Effector memory CD8-positive, alpha-beta T cell (primary cell): ENCODE measurements at regions not wholly inside any gene's neighbourhood (a gene's known extent, or its start where the extent isn't known, plus 50 kb on each side); places are given as distances from the start of the nearest gene placed in this dataset.
"Not testable (repeated sequence)": the region's sequence is repeated elsewhere in the genome, so short reads cannot be mapped to it uniquely, and the experiment has no call there.

ENCODE experiments used
- ATAC-seq: fragments of 150-1000 bp; cut with Tn5 transposase; replicated peaks from 2 replicates; pipeline ENCODE4 v1.10.0; 2021; ENCODE audit warnings: mild to moderate bottlenecking, moderate library complexity
- DNase-seq, 3 experiments: peaks; one replicate each; pipeline ENCODE4 v3.0.0; 2021
- H3K27ac Mint-ChIP-seq, 2 donors: one replicate each; pipeline ENCODE4 v1.8.0; 2022; ENCODE audit warnings: mild to moderate bottlenecking in 2 of 2, mixed read lengths in 2 of 2, moderate library complexity in 2 of 2
- H3K27me3 Mint-ChIP-seq, 2 donors: one replicate each; pipeline ENCODE4 v1.8.0; 2022; ENCODE audit warnings: mixed read lengths in 2 of 2
- H3K36me3 Mint-ChIP-seq: one replicate; pipeline ENCODE4 v1.8.0; 2022; ENCODE audit warnings: mild to moderate bottlenecking, moderate library complexity, mixed read lengths; ENCODE audit not compliant: insufficient read depth
- H3K4me1 Mint-ChIP-seq, 2 donors: one replicate each; pipeline ENCODE4 v1.8.0; 2022; ENCODE audit warnings: low read depth in 2 of 2, mixed read lengths in 2 of 2
- H3K4me3 Mint-ChIP-seq, 2 donors: one replicate each; pipeline ENCODE4 v1.8.0; 2022; ENCODE audit warnings: mild to moderate bottlenecking in 2 of 2, mixed read lengths in 2 of 2, moderate library complexity in 2 of 2
- H3K9me3 Mint-ChIP-seq, 2 donors: one replicate each; pipeline ENCODE4 v1.8.0; 2022; ENCODE audit warnings: mixed read lengths in 2 of 2

DNA sequence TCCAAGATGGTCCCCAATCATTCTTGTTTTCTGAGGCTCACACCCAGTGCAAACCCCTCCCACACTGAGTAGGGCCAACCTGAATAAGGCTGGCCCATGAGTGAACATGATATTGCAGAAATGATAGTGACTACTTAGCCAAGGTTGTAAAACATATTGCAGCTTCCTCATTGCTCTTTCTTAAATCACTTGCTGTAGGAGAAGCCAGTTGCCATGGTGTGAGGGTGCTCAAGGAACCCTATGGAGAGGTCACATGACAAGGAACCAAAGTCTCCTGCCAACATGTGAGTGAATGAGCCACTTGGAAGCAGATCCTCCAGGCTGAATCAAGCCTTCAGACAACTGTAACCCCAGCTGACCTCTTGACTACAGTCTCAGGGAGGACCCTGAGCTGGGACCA, 191.4 kb downstream of the RGS9 start:
- Mint-ChIP-seq H3K4me3 (no peak overlapping the region), H3K27ac (no peak overlapping the region), H3K36me3 (no peaks in the 10 kb centered on the region), H3K27me3 (peaks cover 48 to 66% of the 10 kb centered on the region in 2 donors), H3K9me3 (no peaks in the 10 kb centered on the region), H3K4me1 (no peaks in the 10 kb centered on the region)
- ATAC-seq (no peak), DNase-seq (no peak)

GRCh38 chr17:65324611-65325342, 187.6 kb downstream of the RGS9 start:
- ATAC-seq, result no peak
- H3K9me3 Mint-ChIP-seq, result no peaks in the 10 kb centered on the region
- DNase-seq, result no peak
- H3K4me1 Mint-ChIP-seq, result no peaks in the 10 kb centered on the region
- no peak overlapping the region for H3K4me3 Mint-ChIP-seq
- no peaks in the 10 kb centered on the region for H3K36me3 Mint-ChIP-seq
- H3K27me3 Mint-ChIP-seq, result peaks cover 33 to 35% of the 10 kb centered on the region in 2 donors
- H3K27ac Mint-ChIP-seq, result no peak overlapping the region

DNA sequence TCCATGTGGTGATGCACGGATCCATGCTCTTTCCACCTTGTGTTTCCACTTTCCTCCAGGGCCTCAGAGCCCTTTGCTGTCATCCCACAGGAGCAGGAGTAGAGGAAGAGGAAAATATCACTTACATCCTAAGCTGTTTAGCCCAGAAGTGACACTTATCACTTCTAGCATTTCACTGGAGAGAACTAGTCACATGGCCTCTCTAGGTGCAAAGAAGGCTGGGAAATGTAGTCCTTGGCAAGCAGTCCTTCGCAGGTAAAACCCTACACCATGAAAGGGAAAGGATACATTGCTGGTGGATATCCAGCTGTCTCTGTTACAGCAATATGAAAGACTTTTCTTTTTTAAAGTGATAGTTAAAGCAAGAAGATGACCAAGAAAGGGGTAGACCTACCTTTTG, 185.9 kb downstream of the RGS9 start:
- no peaks in the 10 kb centered on the region for H3K9me3 Mint-ChIP-seq
- ATAC-seq, result no peak
- no peak for DNase-seq
- H3K27ac Mint-ChIP-seq, result no peak overlapping the region
- H3K27me3 Mint-ChIP-seq, result peaks cover 33 to 35% of the 10 kb centered on the region in 2 donors
- H3K4me1 Mint-ChIP-seq, result no peaks in the 10 kb centered on the region
- no peak overlapping the region for H3K4me3 Mint-ChIP-seq
- no peaks in the 10 kb centered on the region for H3K36me3 Mint-ChIP-seq

DNA sequence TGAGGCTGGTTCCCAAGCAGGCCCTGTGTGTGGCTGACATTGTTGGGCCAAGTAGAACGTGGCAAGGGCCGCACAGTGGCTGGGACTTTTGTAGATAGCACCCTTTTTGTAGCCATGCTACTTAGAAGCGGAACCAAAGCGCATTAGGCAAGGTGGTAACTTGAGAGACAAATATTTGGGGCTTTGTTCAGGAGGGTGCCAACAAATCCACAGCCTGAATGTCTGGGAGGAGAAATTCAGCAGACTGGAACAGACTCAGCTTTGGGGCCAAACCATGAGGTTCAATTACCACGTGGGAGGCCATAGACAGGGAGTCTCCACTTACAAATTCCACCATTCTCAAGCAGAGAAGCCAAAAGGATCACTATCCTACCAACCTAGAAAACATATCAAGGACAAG, 183.7 kb downstream of the RGS9 start:
- no peak overlapping the region for H3K27ac Mint-ChIP-seq
- peaks cover 38 to 42% of the 10 kb centered on the region in 2 donors for H3K27me3 Mint-ChIP-seq
- DNase-seq, result no peak

GRCh38 chr17:65314212-65314611, 177.0 kb downstream of the RGS9 start:
- peaks cover 49 to 64% of the 10 kb centered on the region in 2 donors for H3K27me3 Mint-ChIP-seq
- no peak for ATAC-seq
- peak overlapping the region in 1 of 2 donors; percentile 1 for H3K27ac Mint-ChIP-seq
- no peaks in the 10 kb centered on the region for H3K9me3 Mint-ChIP-seq
- no peak for DNase-seq
- H3K4me3 Mint-ChIP-seq, result no peak overlapping the region
- H3K36me3 Mint-ChIP-seq, result peaks cover 4% of the 10 kb centered on the region
- H3K4me1 Mint-ChIP-seq, result peaks cover 0 to 6% of the 10 kb centered on the region in 2 donors

More for the DNA sequence above, 183.7 kb downstream of the RGS9 start:
- H3K4me3 Mint-ChIP-seq, result no peak overlapping the region
- H3K36me3 Mint-ChIP-seq, result no peaks in the 10 kb centered on the region
- no peak for ATAC-seq
- peaks cover 0 to 2% of the 10 kb centered on the region in 2 donors for H3K4me1 Mint-ChIP-seq
- no peaks in the 10 kb centered on the region for H3K9me3 Mint-ChIP-seq

GRCh38 chr17:65312718-65313377, 175.7 kb downstream of the RGS9 start:
- H3K4me1 Mint-ChIP-seq, result peaks cover 0 to 6% of the 10 kb centered on the region in 2 donors
- peaks cover 8% of the 10 kb centered on the region for H3K36me3 Mint-ChIP-seq
- ATAC-seq (no peak), DNase-seq (no peak)
- no peak overlapping the region for H3K27ac Mint-ChIP-seq
- H3K4me3 Mint-ChIP-seq, result no peak overlapping the region
- H3K27me3 Mint-ChIP-seq, result peaks cover 63 to 71% of the 10 kb centered on the region in 2 donors
- no peaks in the 10 kb centered on the region for H3K9me3 Mint-ChIP-seq

DNA sequence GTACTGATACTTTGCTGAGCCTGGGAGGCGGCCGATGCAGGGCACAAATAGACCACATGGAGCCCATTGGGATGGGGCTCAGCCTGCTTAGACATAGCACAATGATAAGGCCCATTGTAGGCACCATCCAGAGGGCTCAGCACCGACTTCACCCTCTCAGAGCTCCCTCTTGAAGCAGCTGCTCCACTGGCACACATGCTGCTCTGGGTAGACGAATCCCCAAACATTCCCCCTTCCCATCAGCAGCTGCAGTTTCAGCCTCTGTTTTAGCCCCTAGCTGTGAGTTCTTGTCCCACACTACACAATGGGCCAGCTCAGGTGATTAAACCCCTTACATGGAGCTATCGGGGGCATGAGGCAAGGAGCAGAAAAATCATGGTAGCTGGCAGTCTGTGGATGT, 174.1 kb downstream of the RGS9 start:
- Mint-ChIP-seq H3K27me3 (peaks cover 59 to 65% of the 10 kb centered on the region in 2 donors), H3K36me3 (peaks cover 8% of the 10 kb centered on the region), H3K4me3 (no peak overlapping the region), H3K27ac (no peak overlapping the region), H3K4me1 (peaks cover 0 to 4% of the 10 kb centered on the region in 2 donors), H3K9me3 (no peaks in the 10 kb centered on the region)
- DNase-seq, result no peak
- ATAC-seq, result no peak

DNA sequence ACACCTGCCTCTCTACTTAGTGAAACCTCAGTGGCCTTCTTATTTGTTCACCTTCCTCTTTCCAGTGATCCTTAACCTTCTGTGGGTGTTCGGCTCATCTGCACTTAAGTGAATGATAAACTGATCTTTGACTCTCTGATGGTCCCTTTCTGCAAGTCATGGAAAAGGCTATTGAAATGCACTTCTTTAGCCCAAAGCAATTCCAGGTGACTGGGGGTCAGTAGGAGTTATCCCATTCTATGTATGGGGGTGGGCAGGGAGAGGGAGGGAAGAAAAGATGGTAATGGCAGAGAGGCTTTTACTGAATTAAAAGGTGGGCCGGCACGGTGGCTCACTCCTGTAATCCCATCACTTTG, 170.8 kb downstream of the RGS9 start:
- no peaks in the 10 kb centered on the region for H3K4me1 Mint-ChIP-seq
- no peak overlapping the region for H3K4me3 Mint-ChIP-seq

GRCh38 chr17:65307081-65307960, 170.2 kb downstream of the RGS9 start:
- Mint-ChIP-seq H3K4me3 (no peak overlapping the region), H3K27me3 (peaks cover 62 to 84% of the 10 kb centered on the region in 2 donors), H3K27ac (no peak overlapping the region), H3K9me3 (no peaks in the 10 kb centered on the region), H3K4me1 (no peaks in the 10 kb centered on the region), H3K36me3 (peaks cover 8% of the 10 kb centered on the region)
- no peak for DNase-seq
- ATAC-seq, result no peak

More for the DNA sequence above, 170.8 kb downstream of the RGS9 start:
- Mint-ChIP-seq H3K9me3 (no peaks in the 10 kb centered on the region), H3K36me3 (peaks cover 8% of the 10 kb centered on the region), H3K27ac (no peak overlapping the region), H3K27me3 (peaks cover 62 to 84% of the 10 kb centered on the region in 2 donors)
- DNase-seq (no peak), ATAC-seq (no peak)

DNA sequence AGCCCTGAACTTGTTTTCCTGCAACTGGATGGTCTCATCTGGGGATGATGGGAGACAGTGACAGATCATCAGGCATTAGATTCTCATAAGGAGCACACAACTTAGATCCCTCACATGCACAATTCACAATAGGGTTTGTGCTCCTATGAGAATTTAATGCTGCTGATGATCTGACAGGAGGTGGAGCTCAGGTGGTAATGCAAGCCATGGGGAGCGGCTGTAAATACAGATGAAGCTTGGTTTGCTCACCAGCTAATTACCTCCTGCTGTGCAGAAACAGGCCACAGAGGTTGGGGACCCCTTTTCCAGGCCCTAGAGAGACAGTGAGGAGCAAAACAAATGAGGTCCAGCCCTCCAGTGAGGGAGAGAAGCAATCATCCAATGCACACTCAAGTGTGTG, 168.6 kb downstream of the RGS9 start:
- Mint-ChIP-seq H3K36me3 (peaks cover 4% of the 10 kb centered on the region), H3K4me1 (no peaks in the 10 kb centered on the region), H3K9me3 (no peaks in the 10 kb centered on the region), H3K4me3 (no peak overlapping the region), H3K27me3 (peaks cover 53 to 84% of the 10 kb centered on the region in 2 donors), H3K27ac (no peak overlapping the region)
- DNase-seq (no peak), ATAC-seq (no peak)

GRCh38 chr17:65305116-65305515, 167.9 kb downstream of the RGS9 start:
- DNase-seq (no peak), ATAC-seq (no peak)
- Mint-ChIP-seq H3K4me1 (no peaks in the 10 kb centered on the region), H3K27me3 (peaks cover 47 to 78% of the 10 kb centered on the region in 2 donors), H3K9me3 (no peaks in the 10 kb centered on the region), H3K36me3 (peaks cover 4% of the 10 kb centered on the region), H3K4me3 (no peak overlapping the region), H3K27ac (no peak overlapping the region)

GRCh38 chr17:65301882-65302281, 164.7 kb downstream of the RGS9 start:
- H3K4me1 Mint-ChIP-seq, ATAC-seq, H3K36me3 Mint-ChIP-seq, H3K4me3 Mint-ChIP-seq, DNase-seq, H3K27ac Mint-ChIP-seq, H3K9me3 Mint-ChIP-seq: not testable (repeated sequence)
- H3K27me3 Mint-ChIP-seq, result peaks cover 50 to 72% of the 10 kb centered on the region in 2 donors

DNA sequence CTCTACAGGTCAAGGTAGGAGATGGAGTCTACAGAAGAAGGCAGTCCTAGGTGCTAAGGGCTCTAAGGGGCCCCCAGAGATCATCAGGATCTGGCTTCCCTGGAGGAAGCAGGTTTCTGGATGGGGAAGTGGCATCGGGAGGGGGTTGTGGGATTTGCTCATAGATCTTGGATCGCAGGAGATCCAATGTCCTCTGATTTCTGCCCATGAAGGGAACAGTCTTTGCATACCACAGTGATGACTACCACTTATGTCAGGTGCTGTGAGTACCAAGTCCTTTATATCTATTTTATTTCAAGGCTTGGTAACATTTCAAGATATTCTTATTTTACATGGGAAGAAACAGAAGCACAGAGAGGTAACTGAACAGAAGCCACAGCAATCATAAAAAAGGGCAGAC, 164.0 kb downstream of the RGS9 start:
- Mint-ChIP-seq H3K4me3 (no peak overlapping the region), H3K9me3 (no peaks in the 10 kb centered on the region), H3K36me3 (no peaks in the 10 kb centered on the region), H3K4me1 (no peaks in the 10 kb centered on the region), H3K27me3 (peaks cover 50 to 72% of the 10 kb centered on the region in 2 donors), H3K27ac (no peak overlapping the region)
- DNase-seq (no peak), ATAC-seq (no peak)
